ENCODE measurements at regions not wholly inside any gene's neighbourhood (a gene's known extent, or its start where the extent isn't known, plus 50 kb on each side); places are given as distances from the start of the nearest gene placed in this dataset.

- H3K4me3 ChIP-seq (ENCODE audit: low read depth, low read length): no peak overlapping the region
These were observed 1151.0 kb downstream of the ZPLD1 start for GRCh38 chr3:103585809-103586208.

- no peak overlapping the region for H3K4me3 ChIP-seq (ENCODE audit: low read depth, low read length)
These were observed 1155.0 kb downstream of the ZPLD1 start for GRCh38 chr3:103589770-103590169.

GRCh38 chr3:103600844-103601243 is 1166.0 kb downstream of the ZPLD1 start:
- H3K4me3 ChIP-seq (ENCODE audit: low read depth, low read length): no peak overlapping the region

- H3K4me3 ChIP-seq (ENCODE audit: low read depth, low read length): no peak overlapping the region
These were observed 1166.9 kb downstream of the ZPLD1 start for GRCh38 chr3:103601666-103602065.

- no peak overlapping the region for H3K4me3 ChIP-seq (ENCODE audit: low read depth, low read length)
These were observed 1174.7 kb downstream of the ZPLD1 start for GRCh38 chr3:103609472-103609871.

- H3K4me3 ChIP-seq (ENCODE audit: low read depth, low read length): no peak overlapping the region
These were observed 1178.8 kb downstream of the ZPLD1 start for GRCh38 chr3:103613397-103614156.

GRCh38 chr3:103614719-103615118 is 1179.9 kb downstream of the ZPLD1 start:
- no peak overlapping the region for H3K4me3 ChIP-seq (ENCODE audit: low read depth, low read length)

- no peak overlapping the region for H3K4me3 ChIP-seq (ENCODE audit: low read depth, low read length)
These were observed 1183.1 kb downstream of the ZPLD1 start for GRCh38 chr3:103617961-103618360.

- H3K4me3 ChIP-seq (ENCODE audit: low read depth, low read length): no peak overlapping the region
These were observed 1189.5 kb downstream of the ZPLD1 start for GRCh38 chr3:103624271-103624670.

- H3K4me3 ChIP-seq (ENCODE audit: low read depth, low read length): no peak overlapping the region
These were observed 1194.6 kb downstream of the ZPLD1 start for GRCh38 chr3:103629391-103629790.

GRCh38 chr3:103644450-103644849 is 1209.6 kb downstream of the ZPLD1 start:
- no peak overlapping the region for H3K4me3 ChIP-seq (ENCODE audit: low read depth, low read length)

- no peak overlapping the region for H3K4me3 ChIP-seq (ENCODE audit: low read depth, low read length)
These were observed 1219.2 kb downstream of the ZPLD1 start for GRCh38 chr3:103653996-103654395.

GRCh38 chr3:103657756-103658155 is 1222.9 kb downstream of the ZPLD1 start:
- no peak overlapping the region for H3K4me3 ChIP-seq (ENCODE audit: low read depth, low read length)

- H3K4me3 ChIP-seq (ENCODE audit: low read depth, low read length): no peak overlapping the region
These were observed 1226.0 kb downstream of the ZPLD1 start for GRCh38 chr3:103660810-103661209.

- no peak overlapping the region for H3K4me3 ChIP-seq (ENCODE audit: low read depth, low read length)
These were observed 1227.8 kb downstream of the ZPLD1 start for GRCh38 chr3:103662591-103662990.

- H3K4me3 ChIP-seq (ENCODE audit: low read depth, low read length): no peak overlapping the region
These were observed 1237.5 kb downstream of the ZPLD1 start for GRCh38 chr3:103672346-103672745.

- H3K4me3 ChIP-seq (ENCODE audit: low read depth, low read length): no peak overlapping the region
These were observed 1250.1 kb downstream of the ZPLD1 start for GRCh38 chr3:103684904-103685303.

GRCh38 chr3:103685939-103686338 is 1251.1 kb downstream of the ZPLD1 start:
- no peak overlapping the region for H3K4me3 ChIP-seq (ENCODE audit: low read depth, low read length)

- no peak overlapping the region for H3K4me3 ChIP-seq (ENCODE audit: low read depth, low read length)
These were observed 1255.7 kb downstream of the ZPLD1 start for GRCh38 chr3:103690536-103690935.

- no peak overlapping the region for H3K4me3 ChIP-seq (ENCODE audit: low read depth, low read length)
These were observed 1259.0 kb downstream of the ZPLD1 start for GRCh38 chr3:103693831-103694230.

GRCh38 chr3:103698646-103699045 is 1263.8 kb downstream of the ZPLD1 start:
- H3K4me3 ChIP-seq (ENCODE audit: low read depth, low read length): no peak overlapping the region

- H3K4me3 ChIP-seq (ENCODE audit: low read depth, low read length): no peak overlapping the region
These were observed 1264.4 kb downstream of the ZPLD1 start for GRCh38 chr3:103699228-103699627.

GRCh38 chr3:103705641-103706040 is 1270.8 kb downstream of the ZPLD1 start:
- H3K4me3 ChIP-seq (ENCODE audit: low read depth, low read length): no peak overlapping the region
